ENCODE measurements at regions not wholly inside any gene's neighbourhood (a gene's known extent, or its start where the extent isn't known, plus 50 kb on each side); places are given as distances from the start of the nearest gene placed in this dataset.
"Not testable (repeated sequence)": the region's sequence is repeated elsewhere in the genome, so short reads cannot be mapped to it uniquely, and the experiment has no call there.

DNA sequence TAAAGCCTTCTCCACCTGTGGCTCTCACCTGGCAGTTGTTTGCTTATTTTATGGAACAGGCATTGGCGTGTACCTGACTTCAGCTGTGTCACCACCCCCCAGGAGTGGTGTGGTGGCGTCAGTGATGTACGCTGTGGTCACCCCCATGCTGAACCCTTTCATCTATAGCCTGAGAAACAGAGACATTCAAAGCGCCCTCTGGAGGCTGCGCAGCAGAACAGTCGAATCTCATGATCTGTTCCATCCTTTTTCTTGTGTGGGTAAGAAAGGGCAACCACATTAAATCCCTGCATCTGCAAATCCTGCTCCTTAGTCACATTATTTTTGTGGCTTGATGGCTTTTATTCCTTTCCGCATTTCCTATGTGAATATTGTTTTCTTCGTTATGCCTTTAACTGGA lies 672.8 kb upstream of the PCDH9 start:
- not testable (repeated sequence) for TF ChIP-seq CTCF (IDR thresholded peaks at IDR 0.05); POLR2AphosphoS5 (IDR thresholded peaks at IDR 0.05); EP300 (IDR thresholded peaks at IDR 0.05; ENCODE audit: low read depth)

Measured in transverse colon (tissue), 4 donors.